ENCODE measurements at regions not wholly inside any gene's neighbourhood (a gene's known extent, or its start where the extent isn't known, plus 50 kb on each side); places are given as distances from the start of the nearest gene placed in this dataset.

DNA sequence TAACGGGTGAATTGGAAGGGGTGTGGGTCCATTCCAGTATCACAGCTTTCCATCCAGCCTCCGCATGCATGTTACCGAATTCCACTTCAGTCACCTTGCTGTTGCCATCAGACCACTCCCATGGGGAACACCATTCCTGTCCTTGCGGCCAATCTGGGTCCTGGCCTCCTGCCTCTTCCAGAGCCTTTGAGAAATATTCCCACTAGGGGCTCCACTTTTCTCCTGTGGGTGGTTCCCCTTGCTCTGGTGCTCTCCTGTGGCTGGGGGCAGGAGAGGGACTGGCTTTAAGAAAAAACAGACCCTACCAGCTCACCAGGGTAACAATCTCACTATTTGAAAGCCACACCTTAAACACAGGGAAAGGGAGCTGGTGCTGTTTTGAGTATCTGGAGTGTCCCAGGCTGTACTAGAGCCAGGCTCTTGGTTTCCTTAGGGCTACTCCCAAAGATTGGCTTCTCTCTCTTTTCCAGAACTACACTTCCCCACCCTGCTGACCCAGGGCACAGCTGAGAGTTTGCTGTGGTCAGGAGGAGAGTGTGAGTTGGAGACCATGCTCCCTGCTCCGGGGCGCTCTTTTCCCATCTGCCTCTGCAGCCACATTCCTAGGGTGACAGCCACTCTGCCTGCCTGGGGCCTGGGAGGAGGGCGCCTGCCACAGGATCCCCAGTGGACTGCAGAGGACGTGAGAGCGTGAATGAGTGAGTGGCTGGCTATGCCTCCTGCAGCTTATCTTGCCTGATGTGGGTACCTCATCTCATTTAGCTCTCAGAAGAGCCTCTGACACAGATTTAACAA, 460.8 kb upstream of the HS6ST1 start:
- no TSS peak for BruUV-seq (replicated peaks)
- TF ChIP-seq CSDE1 (IDR thresholded peaks at IDR 0.05): no peak
- no peak for TF ChIP-seq ZNF79 (CRISPR knock-in tag; IDR thresholded peaks at IDR 0.05; ENCODE audit: low read depth)
- no peak for TF ChIP-seq MCM7 (IDR thresholded peaks at IDR 0.05)
- in situ Hi-C loops (cut with MboI): no loop called here
- no peaks in the 10 kb centered on the region for H3K4me1 ChIP-seq (replicated peaks in 1 of 2; ENCODE audit: control insufficient read depth in 2 of 2, insufficient read depth in 2 of 2, low read length in 2 of 2)
- no peaks in the 10 kb centered on the region for H3K9me3 ChIP-seq (replicated peaks; ENCODE audit: control insufficient read depth, insufficient read depth, low read depth, low read length)
- peaks cover 0 to 43% of the 10 kb centered on the region in 2 experiments; a peak in 3 of 5 replicates for H3K27me3 ChIP-seq (ENCODE audit: control insufficient read depth in 2 of 2, insufficient read depth in 2 of 2, low read length in 2 of 2)
- no peaks in the 10 kb centered on the region for H3K36me3 ChIP-seq (ENCODE audit: control insufficient read depth, insufficient read depth, low read length)
- 0 out of 2 replicates have a peak, but pooled peaks cover 3% of the 10 kb centered on the region for H4K20me1 ChIP-seq (replicated peaks; ENCODE audit: control insufficient read depth, insufficient read depth, low read length)
- no peaks in the 10 kb centered on the region for H3K9me1 ChIP-seq (ENCODE audit: control insufficient read depth, insufficient read depth, low read length)
- DNase-seq (ENCODE audit: extremely low read depth in 1 of 4, low spot score in 3 of 4) (no peak), FAIRE-seq (no peak), ATAC-seq (no peak)
- H3K27ac ChIP-seq (ENCODE audit: extremely low read depth, low read depth, low read length): no peak overlapping the region
- intact Hi-C loops (cut with micrococcal nuclease): no loop called here
- H3K4me2 ChIP-seq (ENCODE audit: insufficient read depth, low read length): no peak overlapping the region
- 1% methylated on average over 9 of the region's 9 CpGs for WGBS (ENCODE audit: insufficient coverage, low coverage, missing lambda C conversion rate)
- H3K79me2 ChIP-seq (ENCODE audit: control insufficient read depth, insufficient read depth, low read length): no peaks in the 10 kb centered on the region
- ChIA-PET CTCF (ENCODE audit: low intra/inter-chr PET ratio) (no interaction called here), POLR2A (interaction anchor here (0.7 kb wide), 1 partner anchor 319 kb away, joined by 3 read pairs; no protein-coding TSS in a partner anchor)
- H3K4me3 ChIP-seq: no peak overlapping the region
- H3K9ac ChIP-seq (ENCODE audit: insufficient read depth in 1 of 2, low read depth in 2 of 2, low read length in 2 of 2): no peak overlapping the region
- no peak overlapping the region for H2AFZ ChIP-seq (ENCODE audit: low read depth, low read length)

DNA sequence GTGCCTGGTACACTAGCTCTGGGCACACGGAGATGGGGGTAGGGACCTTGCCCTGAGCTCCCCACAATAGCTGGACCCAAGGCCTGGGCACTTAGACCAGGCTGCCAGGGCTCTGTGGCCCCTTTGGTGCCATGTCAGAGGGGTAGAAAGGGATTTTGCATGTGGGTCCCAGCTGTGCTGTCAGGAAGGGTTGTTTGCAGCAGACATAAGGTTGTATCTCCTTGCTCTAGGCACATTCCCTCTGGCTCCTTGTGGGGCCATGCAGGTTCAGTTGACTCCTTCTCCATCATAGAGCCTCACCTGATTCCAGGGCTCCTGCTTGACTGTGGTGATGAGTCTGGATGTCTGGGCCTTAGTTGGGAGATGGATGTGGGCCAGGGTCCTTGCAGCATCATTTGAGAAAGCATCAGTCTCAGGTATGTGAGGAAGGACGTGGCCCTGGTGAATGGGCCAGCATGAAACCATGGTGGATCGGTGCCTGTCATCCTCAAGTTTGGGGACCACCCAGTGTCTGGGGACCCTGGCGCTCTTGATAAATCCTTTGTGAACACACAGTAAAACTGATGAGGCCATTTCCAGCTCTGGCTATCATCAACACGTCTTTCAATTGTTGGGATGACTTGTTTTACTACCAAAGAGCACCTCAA, 461.9 kb upstream of the HS6ST1 start:
- WGBS (ENCODE audit: insufficient coverage, low coverage, missing lambda C conversion rate): 0% methylated on average over 4 of the region's 5 CpGs
- ChIA-PET POLR2A (interaction anchor here (0.5 to 0.6 kb wide), 2 partner anchors 24 to 242 kb away, joined by 3 read pairs; no protein-coding TSS in a partner anchor), CTCF (ENCODE audit: low intra/inter-chr PET ratio) (no interaction called here)
- no peaks in the 10 kb centered on the region for H3K79me2 ChIP-seq (ENCODE audit: control insufficient read depth, insufficient read depth, low read length)
- no peak overlapping the region for H3K27ac ChIP-seq (ENCODE audit: extremely low read depth, low read depth, low read length)
- no peaks in the 10 kb centered on the region for H3K4me1 ChIP-seq (replicated peaks in 1 of 2; ENCODE audit: control insufficient read depth in 2 of 2, insufficient read depth in 2 of 2, low read length in 2 of 2)
- H3K4me2 ChIP-seq (ENCODE audit: insufficient read depth, low read length): no peak overlapping the region
- no peak overlapping the region for H2AFZ ChIP-seq (ENCODE audit: low read depth, low read length)
- intact Hi-C loops (cut with micrococcal nuclease): no loop called here
- H3K4me3 ChIP-seq: no peak overlapping the region
- H4K20me1 ChIP-seq (replicated peaks; ENCODE audit: control insufficient read depth, insufficient read depth, low read length): 0 out of 2 replicates have a peak, but pooled peaks cover 3% of the 10 kb centered on the region
- no peak for ATAC-seq
- H3K27me3 ChIP-seq (ENCODE audit: control insufficient read depth in 2 of 2, insufficient read depth in 2 of 2, low read length in 2 of 2): peaks cover 0 to 50% of the 10 kb centered on the region in 2 experiments; a peak in 3 of 5 replicates
- no TSS peak for BruUV-seq (replicated peaks)
- no peak for DNase-seq (ENCODE audit: extremely low read depth in 1 of 4, low spot score in 3 of 4)
- H3K9me1 ChIP-seq (ENCODE audit: control insufficient read depth, insufficient read depth, low read length): no peaks in the 10 kb centered on the region
- H3K9me3 ChIP-seq (replicated peaks; ENCODE audit: control insufficient read depth, insufficient read depth, low read depth, low read length): no peaks in the 10 kb centered on the region
- in situ Hi-C loops (cut with MboI): no loop called here
- no peak overlapping the region for H3K9ac ChIP-seq (ENCODE audit: insufficient read depth in 1 of 2, low read depth in 2 of 2, low read length in 2 of 2)
- no peak for FAIRE-seq
- H3K36me3 ChIP-seq (ENCODE audit: control insufficient read depth, insufficient read depth, low read length): no peaks in the 10 kb centered on the region
- no peak for TF ChIP-seq CBX2 (IDR thresholded peaks at IDR 0.05; ENCODE audit: insufficient read depth, low read length, poor library complexity, severe bottlenecking)
- TF ChIP-seq BMI1 (IDR thresholded peaks at IDR 0.05; ENCODE audit: low read length): no peak
- TF ChIP-seq, protein P1, sequence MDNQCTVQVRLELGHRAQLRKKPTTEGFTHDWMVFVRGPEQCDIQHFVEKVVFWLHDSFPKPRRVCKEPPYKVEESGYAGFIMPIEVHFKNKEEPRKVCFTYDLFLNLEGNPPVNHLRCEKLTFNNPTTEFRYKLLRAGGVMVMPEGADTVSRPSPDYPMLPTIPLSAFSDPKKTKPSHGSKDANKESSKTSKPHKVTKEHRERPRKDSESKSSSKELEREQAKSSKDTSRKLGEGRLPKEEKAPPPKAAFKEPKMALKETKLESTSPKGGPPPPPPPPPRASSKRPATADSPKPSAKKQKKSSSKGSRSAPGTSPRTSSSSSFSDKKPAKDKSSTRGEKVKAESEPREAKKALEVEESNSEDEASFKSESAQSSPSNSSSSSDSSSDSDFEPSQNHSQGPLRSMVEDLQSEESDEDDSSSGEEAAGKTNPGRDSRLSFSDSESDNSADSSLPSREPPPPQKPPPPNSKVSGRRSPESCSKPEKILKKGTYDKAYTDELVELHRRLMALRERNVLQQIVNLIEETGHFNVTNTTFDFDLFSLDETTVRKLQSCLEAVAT (IDR thresholded peaks at IDR 0.05): no peak
- TF ChIP-seq ARNT (IDR thresholded peaks at IDR 0.05): no peak
- no peak for TF ChIP-seq ZNF830 (CRISPR knock-in tag; IDR thresholded peaks at IDR 0.05)
- TF ChIP-seq BRCA1 (IDR thresholded peaks at IDR 0.05): no peak
- TF ChIP-seq BRCA1 (CRISPR knock-in tag; IDR thresholded peaks at IDR 0.05): no peak
- TF ChIP-seq, protein P2, sequence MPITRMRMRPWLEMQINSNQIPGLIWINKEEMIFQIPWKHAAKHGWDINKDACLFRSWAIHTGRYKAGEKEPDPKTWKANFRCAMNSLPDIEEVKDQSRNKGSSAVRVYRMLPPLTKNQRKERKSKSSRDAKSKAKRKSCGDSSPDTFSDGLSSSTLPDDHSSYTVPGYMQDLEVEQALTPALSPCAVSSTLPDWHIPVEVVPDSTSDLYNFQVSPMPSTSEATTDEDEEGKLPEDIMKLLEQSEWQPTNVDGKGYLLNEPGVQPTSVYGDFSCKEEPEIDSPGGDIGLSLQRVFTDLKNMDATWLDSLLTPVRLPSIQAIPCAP (CRISPR knock-in tag; IDR thresholded peaks at IDR 0.05; ENCODE audit: borderline replicate concordance): no peak
- TF ChIP-seq SIN3A (IDR thresholded peaks at IDR 0.05; ENCODE audit: borderline replicate concordance in 2 of 2, control insufficient read depth in 1 of 2, low read depth in 2 of 2, low read length in 2 of 2): no peak
- no peak for TF ChIP-seq BACH1 (tag; IDR thresholded peaks at IDR 0.05)
